DOHH2 (cell line): ENCODE measurements at regions not wholly inside any gene's neighbourhood (a gene's known extent, or its start where the extent isn't known, plus 50 kb on each side); places are given as distances from the start of the nearest gene placed in this dataset.

Experiments
- CTCF ChIP-seq: fragments of 200-600 bp; sonication (generic); IDR thresholded peaks from one replicate; pipeline ENCODE4 v1.5.1; 2014; ENCODE audit warnings: antibody characterized with exemption, mild to moderate bottlenecking, low read depth, low read length; ENCODE audit not compliant: poor library complexity, severe bottlenecking
- EZH2phosphoT487 ChIP-seq: fragments of 200-600 bp; sonication (generic); IDR thresholded peaks from 2 replicates; pipeline ENCODE4 v1.6.1; 2017; ENCODE audit warnings: borderline replicate concordance, mild to moderate bottlenecking, antibody characterized with exemption, low read length, moderate library complexity, mixed read lengths

GRCh38 chr11:15334766-15335165 lies 220.0 kb downstream of the INSC start:
- TF ChIP-seq CTCF (no peak), EZH2phosphoT487 (no peak)
